GM12878 (cell line): ENCODE measurements at regions not wholly inside any gene's neighbourhood (a gene's known extent, or its start where the extent isn't known, plus 50 kb on each side); places are given as distances from the start of the nearest gene placed in this dataset.

Experiments used
- ATF2 ChIP-seq: IDR thresholded peaks from 2 replicates; pipeline ENCODE4 v1.6.1; 2012; ENCODE audit warnings: low read length, inconsistent platforms
- CEBPB ChIP-seq, 2 experiments: fragments of 150-350 bp in 1 of 2; IDR thresholded peaks; 2 replicates each; pipeline ENCODE4 v1.6.1; 2012 to 2014; ENCODE audit warnings: low read depth in 2 of 2, low read length in 2 of 2, borderline replicate concordance in 1 of 2, inconsistent platforms in 1 of 2
- ELK1 ChIP-seq: IDR thresholded peaks from 2 replicates; pipeline ENCODE4 v1.6.1; 2012; ENCODE audit warnings: low read depth, low read length, improper control_type of control experiment
- GABPA ChIP-seq: IDR thresholded peaks from 2 replicates; pipeline ENCODE4 v1.6.1; 2014; ENCODE audit warnings: antibody characterized with exemption, low read depth, mild to moderate bottlenecking, inconsistent platforms
- GATAD2B ChIP-seq: fragments of 450-650 bp; conservative IDR thresholded peaks from 2 replicates; pipeline ENCODE4 v1.6.1; 2017; ENCODE audit warnings: low read depth, mild to moderate bottlenecking, moderate library complexity
- IKZF1 ChIP-seq: fragments of 450-650 bp; conservative IDR thresholded peaks from 2 replicates; pipeline ENCODE4 v1.6.1; 2017; ENCODE audit warnings: antibody characterized with exemption, mild to moderate bottlenecking
- IKZF2 ChIP-seq, 2 experiments: fragments of 450-650 bp; IDR thresholded peaks; 2 replicates each; pipeline ENCODE4 v1.6.1; 2017; ENCODE audit warnings: mild to moderate bottlenecking in 2 of 2, moderate library complexity in 2 of 2
- KLF5 ChIP-seq: fragments of 450-650 bp; IDR thresholded peaks from 2 replicates; pipeline ENCODE4 v1.6.1; 2014; ENCODE audit warnings: mild to moderate bottlenecking; ENCODE audit not compliant: partially characterized antibody
- MEF2B ChIP-seq: fragments of 450-650 bp; IDR thresholded peaks from 2 replicates; pipeline ENCODE4 v1.6.1; 2018; ENCODE audit warnings: mild to moderate bottlenecking, moderate library complexity; ENCODE audit not compliant: partially characterized antibody, poor library complexity, severe bottlenecking
- REST ChIP-seq: IDR thresholded peaks from 2 replicates; pipeline ENCODE4 v1.6.1; 2012; ENCODE audit warnings: mild to moderate bottlenecking, low read depth, low read length
- SIX5 ChIP-seq: IDR thresholded peaks from 2 replicates; pipeline ENCODE4 v1.6.1; 2011; ENCODE audit warnings: mild to moderate bottlenecking, low read depth, low read length, moderate library complexity; ENCODE audit not compliant: severe bottlenecking
- SREBF1 ChIP-seq: IDR thresholded peaks from 2 replicates; pipeline ENCODE4 v1.6.1; 2012; ENCODE audit warnings: mild to moderate bottlenecking, low read length
- ZNF384 ChIP-seq: IDR thresholded peaks from 2 replicates; pipeline ENCODE4 v1.6.1; 2012; ENCODE audit warnings: low read depth, mild to moderate bottlenecking, low read length, improper control_type of control experiment, borderline replicate concordance
- ZNF592 ChIP-seq: fragments of 450-650 bp; IDR thresholded peaks from 2 replicates; pipeline ENCODE4 v1.6.1; 2017; ENCODE audit warnings: mild to moderate bottlenecking, moderate library complexity
- ZSCAN29 ChIP-seq: fragments of 450-650 bp; IDR thresholded peaks from 2 replicates; pipeline ENCODE4 v1.6.1; 2017; ENCODE audit warnings: mild to moderate bottlenecking, moderate library complexity
- ZZZ3 ChIP-seq: IDR thresholded peaks from 2 replicates; pipeline ENCODE4 v1.6.1; 2011; ENCODE audit warnings: low read depth; ENCODE audit not compliant: control insufficient read depth, insufficient read length
- TF ChIP-seq, protein P1 (sequence below): fragments of 450-650 bp; IDR thresholded peaks from 2 replicates; pipeline ENCODE4 v1.6.1; 2014; ENCODE audit warnings: mild to moderate bottlenecking

DNA sequence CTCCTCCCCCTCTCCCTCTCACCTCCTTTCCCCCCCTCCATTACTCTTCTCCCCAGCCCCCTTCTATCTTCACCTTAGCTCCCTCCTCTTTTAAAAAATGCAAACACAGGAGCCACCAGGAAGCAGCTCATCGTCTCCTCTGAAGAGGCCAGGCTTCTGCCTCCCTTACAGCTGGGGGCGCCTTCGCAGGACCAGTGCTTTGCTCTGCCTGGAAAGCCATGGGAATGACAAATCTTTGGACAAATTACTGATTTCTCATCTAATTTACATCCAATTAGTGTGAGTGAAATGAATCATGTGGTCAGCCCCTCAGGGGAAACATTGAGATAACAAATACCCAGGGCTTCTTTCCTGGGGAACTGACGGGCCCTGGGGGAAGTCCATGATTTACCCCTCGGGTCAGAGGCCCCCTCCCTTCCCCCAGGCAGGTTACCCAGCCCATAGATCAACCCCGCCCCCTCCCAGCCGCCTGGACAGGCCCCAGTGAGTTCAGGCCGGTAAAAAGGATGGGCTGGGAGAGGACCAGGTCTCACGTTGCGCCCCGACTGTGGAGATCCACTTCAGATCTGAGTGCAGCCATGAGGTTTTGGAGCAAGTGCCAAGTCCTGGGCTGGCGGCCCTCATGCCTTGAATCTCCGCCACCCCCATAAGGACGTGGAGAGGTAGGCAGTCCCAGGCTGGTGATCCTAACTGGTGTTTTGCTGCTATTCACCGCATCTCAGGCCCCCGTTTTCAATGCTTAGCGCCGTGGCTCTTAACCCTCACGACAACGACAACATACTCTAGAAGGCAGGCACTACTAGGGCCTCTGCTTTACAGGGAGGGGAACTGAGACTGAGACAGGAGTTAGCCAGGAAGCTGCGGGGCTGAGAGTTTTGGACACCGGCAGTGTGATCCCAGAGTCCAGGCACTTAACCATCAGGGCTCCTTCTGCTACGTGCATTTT, 300.8 kb downstream of the RRAGC start (continued):
- TF ChIP-seq ATF2: no peak; the same call in 1 of the 2 replicates
- TF ChIP-seq KLF5: no peak
- TF ChIP-seq ZNF384: no peak
- TF ChIP-seq, protein P1, sequence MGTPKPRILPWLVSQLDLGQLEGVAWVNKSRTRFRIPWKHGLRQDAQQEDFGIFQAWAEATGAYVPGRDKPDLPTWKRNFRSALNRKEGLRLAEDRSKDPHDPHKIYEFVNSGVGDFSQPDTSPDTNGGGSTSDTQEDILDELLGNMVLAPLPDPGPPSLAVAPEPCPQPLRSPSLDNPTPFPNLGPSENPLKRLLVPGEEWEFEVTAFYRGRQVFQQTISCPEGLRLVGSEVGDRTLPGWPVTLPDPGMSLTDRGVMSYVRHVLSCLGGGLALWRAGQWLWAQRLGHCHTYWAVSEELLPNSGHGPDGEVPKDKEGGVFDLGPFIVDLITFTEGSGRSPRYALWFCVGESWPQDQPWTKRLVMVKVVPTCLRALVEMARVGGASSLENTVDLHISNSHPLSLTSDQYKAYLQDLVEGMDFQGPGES: no peak
- peak; percentile 58 for TF ChIP-seq MEF2B
- no peak for TF ChIP-seq ZNF592
- TF ChIP-seq ZZZ3: no peak
- TF ChIP-seq IKZF2 (IDR thresholded peaks at IDR 0.05): peak; percentile 63 to 75; a peak in 3 of 4 replicates
- TF ChIP-seq GATAD2B: no peak
- TF ChIP-seq REST: no peak
- TF ChIP-seq GABPA: no peak
- TF ChIP-seq SREBF1: no peak
- no peak for TF ChIP-seq ELK1
- TF ChIP-seq SIX5: no peak
- no peak for TF ChIP-seq ZSCAN29
- peak; percentile 65 for TF ChIP-seq IKZF1
- TF ChIP-seq CEBPB (IDR thresholded peaks at IDR 0.05; ENCODE audit: borderline replicate concordance in 1 of 2, low read depth in 2 of 2, low read length in 2 of 2): no peak
